Body of pancreas (tissue), 4 donors: ENCODE measurements at regions not wholly inside any gene's neighbourhood (a gene's known extent, or its start where the extent isn't known, plus 50 kb on each side); places are given as distances from the start of the nearest gene placed in this dataset.

Source experiments
- ATAC-seq: fragments of 150-250 bp; one replicate; pipeline ENCODE4 v1.9.1; 2016
- DNase-seq, 4 donors: peaks; one replicate each; pipeline ENCODE4 v3.0.0-alpha.2; 2019
- H3K27ac ChIP-seq, 4 donors: fragments of 200-600 bp; sonication (generic); 1 replicate in 3 of 4; 2 replicates in 1 of 4; pipeline versions ENCODE4 v1.5.1 to v1.6.1; 2016 to 2019; ENCODE audit warnings: mild to moderate bottlenecking in 1 of 4, mixed read lengths in 1 of 4, moderate library complexity in 1 of 4
- H3K27me3 ChIP-seq, 2 donors: fragments of 200-600 bp; sonication (generic); one replicate each; pipeline ENCODE4 v1.6.0; 2016; ENCODE audit warnings: mild to moderate bottlenecking in 1 of 2
- H3K36me3 ChIP-seq, 2 donors: fragments of 200-600 bp; sonication (generic); replicated peaks in 1 of 2; 2 replicates each; pipeline ENCODE4 v1.5.1; 2016; ENCODE audit warnings: low read depth in 2 of 2; ENCODE audit not compliant: insufficient read depth in 1 of 2
- H3K4me1 ChIP-seq: fragments of 200-600 bp; sonication (generic); one replicate; pipeline ENCODE4 v1.6.0; 2016
- H3K4me3 ChIP-seq, 2 donors: fragments of 200-600 bp; sonication (generic); 1 replicate in 1 of 2; 2 replicates in 1 of 2; pipeline ENCODE4 v1.5.1; 2016 to 2019
- H3K9me3 ChIP-seq, 3 donors: fragments of 200-600 bp; sonication (generic); 1 replicate in 2 of 3; 2 replicates in 1 of 3; pipeline ENCODE4 v1.5.1; 2016
- POLR2A ChIP-seq, 3 donors: fragments of 450-650 bp; IDR thresholded peaks; one replicate each; pipeline ENCODE4 v1.6.1; 2016; ENCODE audit warnings: antibody characterized with exemption in 3 of 3, mild to moderate bottlenecking in 2 of 3
- WGBS, 2 donors: methylation state at CpG; one replicate each; pipeline ENCODE4 v1.1.5; 2017; 5-methylcytosine and 5-hydroxymethylcytosine counted together
- intact Hi-C: fragments of 100-400 bp; cut with DNase I; formaldehyde crosslinking; loops from one replicate; pipeline ENCODE4 v1.15.1; 2023
- TF ChIP-seq, protein P1 (sequence below), 7 experiments: fragments of 450-650 bp in 4 of 7; fragments of 200-600 bp in 3 of 7; sonication (generic) in 3 of 7; IDR thresholded peaks; one replicate each; pipeline ENCODE4 v1.5.1; 2016 to 2019; ENCODE audit warnings: antibody characterized with exemption in 7 of 7

DNA sequence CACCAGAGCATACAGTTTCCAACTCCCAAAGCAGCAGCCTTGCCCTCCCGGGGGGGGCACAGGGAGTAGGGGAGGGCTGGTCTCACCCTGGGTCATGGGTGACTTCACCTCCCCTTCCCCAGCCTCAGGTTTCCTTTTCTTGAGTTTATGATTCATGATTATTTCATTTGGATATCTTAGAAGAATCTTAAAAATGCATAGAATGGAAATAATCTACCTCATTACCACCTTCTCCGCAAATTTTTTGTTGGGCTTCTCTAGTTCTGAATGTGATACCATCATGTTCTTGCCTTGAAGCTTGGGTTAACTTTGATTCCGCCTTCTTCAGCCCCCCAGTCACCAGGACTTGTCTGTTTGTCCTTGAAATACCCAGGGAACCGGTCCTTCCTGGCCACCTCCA, 148.8 kb upstream of the ROPN1 start:
- no peak for DNase-seq
- no peaks in the 10 kb centered on the region for H3K36me3 ChIP-seq
- no peaks in the 10 kb centered on the region for H3K4me1 ChIP-seq
- no peak overlapping the region for H3K27ac ChIP-seq
- intact Hi-C loops = no loop called here
- no peak for TF ChIP-seq POLR2A (IDR thresholded peaks at IDR 0.05)
- TF ChIP-seq, protein P1, sequence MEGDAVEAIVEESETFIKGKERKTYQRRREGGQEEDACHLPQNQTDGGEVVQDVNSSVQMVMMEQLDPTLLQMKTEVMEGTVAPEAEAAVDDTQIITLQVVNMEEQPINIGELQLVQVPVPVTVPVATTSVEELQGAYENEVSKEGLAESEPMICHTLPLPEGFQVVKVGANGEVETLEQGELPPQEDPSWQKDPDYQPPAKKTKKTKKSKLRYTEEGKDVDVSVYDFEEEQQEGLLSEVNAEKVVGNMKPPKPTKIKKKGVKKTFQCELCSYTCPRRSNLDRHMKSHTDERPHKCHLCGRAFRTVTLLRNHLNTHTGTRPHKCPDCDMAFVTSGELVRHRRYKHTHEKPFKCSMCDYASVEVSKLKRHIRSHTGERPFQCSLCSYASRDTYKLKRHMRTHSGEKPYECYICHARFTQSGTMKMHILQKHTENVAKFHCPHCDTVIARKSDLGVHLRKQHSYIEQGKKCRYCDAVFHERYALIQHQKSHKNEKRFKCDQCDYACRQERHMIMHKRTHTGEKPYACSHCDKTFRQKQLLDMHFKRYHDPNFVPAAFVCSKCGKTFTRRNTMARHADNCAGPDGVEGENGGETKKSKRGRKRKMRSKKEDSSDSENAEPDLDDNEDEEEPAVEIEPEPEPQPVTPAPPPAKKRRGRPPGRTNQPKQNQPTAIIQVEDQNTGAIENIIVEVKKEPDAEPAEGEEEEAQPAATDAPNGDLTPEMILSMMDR (IDR thresholded peaks at IDR 0.05) = no peak
- H3K4me3 ChIP-seq = no peak overlapping the region
- WGBS, 2 donors = 75 to 77% methylated on average over 4 of the region's 4 CpGs
- ATAC-seq = no peak
- H3K27me3 ChIP-seq = no peaks in the 10 kb centered on the region
- no peaks in the 10 kb centered on the region for H3K9me3 ChIP-seq

GRCh38 chr3:124142389-124142970, 150.6 kb upstream of the ROPN1 start:
- intact Hi-C loops = no loop called here
- TF ChIP-seq, protein P1 (IDR thresholded peaks at IDR 0.05) = no peak
- TF ChIP-seq POLR2A (IDR thresholded peaks at IDR 0.05) = no peak
- Histone ChIP-seq H3K9me3 (no peaks in the 10 kb centered on the region), H3K36me3 (no peaks in the 10 kb centered on the region), H3K4me3 (no peak overlapping the region), H3K4me1 (no peaks in the 10 kb centered on the region), H3K27me3 (no peaks in the 10 kb centered on the region), H3K27ac (no peak overlapping the region)
- WGBS, 2 donors = 57 to 70% methylated on average over 5 of the region's 5 CpGs
- ATAC-seq (no peak), DNase-seq (no peak)

GRCh38 chr3:124143047-124143446, 151.1 kb upstream of the ROPN1 start:
- WGBS, 2 donors = 84 to 91% methylated on average over 1 of the region's 1 CpG
- H3K4me3 ChIP-seq = no peak overlapping the region
- no peak for TF ChIP-seq POLR2A (IDR thresholded peaks at IDR 0.05)
- TF ChIP-seq, protein P1 (IDR thresholded peaks at IDR 0.05) = no peak
- intact Hi-C loops = no loop called here
- H3K27me3 ChIP-seq = no peaks in the 10 kb centered on the region
- no peaks in the 10 kb centered on the region for H3K4me1 ChIP-seq
- ATAC-seq = no peak
- no peak for DNase-seq
- H3K27ac ChIP-seq = no peak overlapping the region
- H3K36me3 ChIP-seq = no peaks in the 10 kb centered on the region
- no peaks in the 10 kb centered on the region for H3K9me3 ChIP-seq

DNA sequence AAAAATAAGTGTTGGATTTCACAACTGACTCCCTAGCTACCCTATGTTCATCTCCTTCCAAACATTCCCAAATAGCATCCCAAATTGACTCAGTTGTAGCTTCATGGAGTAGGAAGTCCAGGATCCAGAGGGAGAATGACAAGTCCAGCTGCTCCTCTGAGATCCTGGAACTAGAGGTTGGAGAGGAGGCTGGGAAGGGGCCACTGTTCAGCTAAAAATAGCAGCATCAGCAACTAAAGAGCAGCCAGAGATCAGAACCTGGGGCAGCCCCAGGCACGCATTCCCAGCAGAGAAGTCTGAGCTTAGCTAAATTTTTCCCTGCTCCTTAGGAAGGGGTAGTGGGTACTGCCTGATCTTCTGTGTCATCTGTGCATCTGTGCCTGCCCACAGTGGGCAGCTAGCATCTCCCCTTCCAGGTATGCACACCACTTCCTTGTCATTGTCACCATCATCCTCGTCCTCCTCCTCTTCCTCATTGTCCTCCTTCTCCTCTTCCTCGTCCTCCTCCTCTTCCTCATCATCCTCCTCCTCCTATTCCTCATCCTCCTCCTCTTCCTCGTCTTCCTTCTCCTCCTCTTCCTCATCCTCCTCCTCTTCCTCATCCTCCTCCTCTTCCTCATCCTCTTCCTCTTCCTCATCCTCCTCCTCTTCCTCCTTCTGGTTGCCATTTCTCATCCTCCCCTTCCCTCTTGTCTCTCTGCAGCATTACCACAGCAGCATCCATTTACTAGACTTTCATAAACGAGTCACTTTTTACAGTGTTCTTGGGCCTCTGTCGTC, 152.3 kb upstream of the ROPN1 start:
- H3K9me3 ChIP-seq = no peaks in the 10 kb centered on the region
- no peak overlapping the region for H3K27ac ChIP-seq
- 69 to 90% methylated on average over 6 of the region's 6 CpGs for WGBS, 2 donors
- intact Hi-C loops = no loop called here
- no peaks in the 10 kb centered on the region for H3K4me1 ChIP-seq
- no peaks in the 10 kb centered on the region for H3K27me3 ChIP-seq
- no peaks in the 10 kb centered on the region for H3K36me3 ChIP-seq
- no peak for DNase-seq
- H3K4me3 ChIP-seq = no peak overlapping the region
- TF ChIP-seq POLR2A (IDR thresholded peaks at IDR 0.05) = no peak
- ATAC-seq = no peak

DNA sequence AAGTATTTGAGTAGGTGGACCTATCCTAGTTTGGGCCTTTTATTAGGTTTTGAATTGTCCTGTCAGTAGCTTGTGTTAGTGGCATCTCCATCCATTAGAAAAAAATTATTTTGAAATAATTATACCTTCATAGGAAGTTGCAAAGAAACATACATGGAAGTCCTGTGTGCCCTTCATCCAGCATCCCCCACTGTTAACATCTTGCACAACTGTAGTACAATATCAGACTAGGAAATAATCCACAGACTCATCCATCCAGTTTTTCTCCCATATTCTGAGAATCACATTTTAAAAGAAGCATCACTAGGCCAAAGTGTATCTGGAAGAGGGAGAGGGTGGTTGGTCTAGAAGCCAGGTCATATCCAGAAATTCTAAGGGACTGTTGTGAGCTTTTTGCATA, 155.5 kb upstream of the ROPN1 start:
- Histone ChIP-seq H3K9me3 (no peaks in the 10 kb centered on the region), H3K4me1 (no peaks in the 10 kb centered on the region), H3K27me3 (no peaks in the 10 kb centered on the region), H3K27ac (no peak overlapping the region), H3K36me3 (no peaks in the 10 kb centered on the region), H3K4me3 (no peak overlapping the region)
- DNase-seq (no peak), ATAC-seq (no peak)
- no peak for TF ChIP-seq POLR2A (IDR thresholded peaks at IDR 0.05)
- TF ChIP-seq, protein P1 (IDR thresholded peaks at IDR 0.05) = no peak
- intact Hi-C loops = no loop called here
